H1 (cell line): ENCODE measurements at regions not wholly inside any gene's neighbourhood (a gene's known extent, or its start where the extent isn't known, plus 50 kb on each side); places are given as distances from the start of the nearest gene placed in this dataset.

Experiments used
- CTCF ChIA-PET: fragments of 300-600 bp; sonication (Branson Sonifier 250); formaldehyde crosslinking; loops from one replicate; lab custom pipeline; 2021; ENCODE audit not compliant: partially characterized antibody; lab: Charles Lee
- POLR2A ChIA-PET: fragments of 300-600 bp; sonication (Branson Sonifier 250); formaldehyde crosslinking; loops from one replicate; lab custom pipeline; 2021; ENCODE audit warnings: inconsistent platforms; ENCODE audit not compliant: partially characterized antibody; lab: Charles Lee
- DNase-seq, 2 experiments: peaks; one replicate each; pipeline versions ENCODE4 v3.0.0 to v3.0.0-alpha.2; 2010 to 2022; ENCODE audit warnings: low spot score in 2 of 2, low read depth in 1 of 2, mixed read lengths in 1 of 2
- FAIRE-seq: peaks from 2 replicates; lab custom pipeline; 2011; peaks lifted over from hg19 to GRCh38; lab: Jason Lieb, UNC
- H2AFZ ChIP-seq: 2 replicates; pipeline ENCODE4 v1.8.1; 2012; ENCODE audit warnings: low read length, inconsistent platforms
- H2AK5ac ChIP-seq: 2 replicates; pipeline ENCODE4 v1.6.1; 2013; ENCODE audit warnings: low read depth, low read length
- H2BK120ac ChIP-seq: replicated peaks from 2 replicates; pipeline ENCODE3; 2013; ENCODE audit warnings: low read depth, low read length, inconsistent platforms
- H2BK12ac ChIP-seq: 2 replicates; pipeline ENCODE4 v1.6.1; 2013; ENCODE audit warnings: low read depth, low read length
- H2BK15ac ChIP-seq: 2 replicates; pipeline ENCODE4 v1.6.1; 2013; ENCODE audit warnings: low read length
- H2BK20ac ChIP-seq: 2 replicates; pipeline ENCODE4 v1.6.1; 2013; ENCODE audit warnings: low read length
- H2BK5ac ChIP-seq: 2 replicates; pipeline ENCODE4 v1.6.1; 2013; ENCODE audit warnings: low read depth, low read length
- H3K14ac ChIP-seq: 2 replicates; pipeline ENCODE4 v1.6.1; 2013; ENCODE audit warnings: inconsistent platforms; ENCODE audit not compliant: insufficient read length
- H3K18ac ChIP-seq: 2 replicates; pipeline ENCODE4 v1.6.1; 2013; ENCODE audit warnings: low read length; ENCODE audit errors: extremely low read depth
- H3K23ac ChIP-seq: 2 replicates; pipeline ENCODE4 v1.6.1; 2013; ENCODE audit warnings: inconsistent platforms; ENCODE audit not compliant: insufficient read length
- H3K23me2 ChIP-seq: 2 replicates; pipeline ENCODE4 v1.6.1; 2013; ENCODE audit warnings: low read depth, low read length
- H3K27ac ChIP-seq: 2 replicates; pipeline ENCODE4 v1.6.1; 2011; ENCODE audit warnings: low read depth, low read length, inconsistent platforms
- H3K27me3 ChIP-seq, 4 experiments: replicated peaks in 1 of 4; 1 replicate in 1 of 4; 2 replicates in 3 of 4; pipeline versions ENCODE4 v1.6.1 to v1.8.1; 2011 to 2013; ENCODE audit warnings: low read length in 3 of 4, mild to moderate bottlenecking in 3 of 4, inconsistent platforms in 2 of 4, mixed read lengths in 2 of 4, moderate library complexity in 1 of 4; ENCODE audit not compliant: control insufficient read depth in 3 of 4, insufficient read depth in 3 of 4; ENCODE audit errors: extremely low read depth in 1 of 4
- H3K36me3 ChIP-seq, 4 experiments: 2 replicates each; pipeline versions ENCODE4 v1.6.1 to v1.8.1; 2011 to 2013; ENCODE audit warnings: mild to moderate bottlenecking in 4 of 4, low read length in 3 of 4, moderate library complexity in 2 of 4, control low read depth in 1 of 4, inconsistent platforms in 1 of 4; ENCODE audit not compliant: insufficient read depth in 4 of 4, control insufficient read depth in 2 of 4
- H3K4ac ChIP-seq: replicated peaks from 2 replicates; pipeline ENCODE3; 2013; ENCODE audit warnings: low read length, low read depth, mixed read lengths, inconsistent platforms; ENCODE audit not compliant: insufficient read length
- H3K4me1 ChIP-seq, 4 experiments: replicated peaks in 1 of 4; 1 replicate in 1 of 4; 2 replicates in 3 of 4; pipeline versions ENCODE4 v1.6.1 to v1.8.1; 2011 to 2013; ENCODE audit warnings: low read length in 3 of 4, inconsistent platforms in 2 of 4, mixed read lengths in 1 of 4; ENCODE audit not compliant: insufficient read depth in 4 of 4, control insufficient read depth in 3 of 4
- H3K4me2 ChIP-seq, 2 experiments: 2 replicates each; pipeline versions ENCODE4 v1.6.1 to v1.8.1; 2011 to 2013; ENCODE audit warnings: low read depth in 2 of 2, low read length in 2 of 2, control low read depth in 1 of 2, inconsistent platforms in 1 of 2, mild to moderate bottlenecking in 1 of 2; ENCODE audit not compliant: insufficient read depth in 1 of 2
- H3K4me3 ChIP-seq, 4 experiments: fragments of 200-600, 300-600 bp in 1 of 4; sonication (generic), shearing (Covaris generic), sonication (Bioruptor Twin) in 1 of 4; 2 replicates each; pipeline versions ENCODE4 v1.5.1 to v1.8.1; 2011 to 2016; ENCODE audit warnings: low read length in 4 of 4, low read depth in 3 of 4, control low read depth in 2 of 4, inconsistent platforms in 2 of 4, mild to moderate bottlenecking in 2 of 4, mixed read lengths in 1 of 4, moderate library complexity in 1 of 4; ENCODE audit not compliant: insufficient read depth in 2 of 4; ENCODE audit errors: extremely low read depth in 1 of 4
- H3K56ac ChIP-seq: replicated peaks from 2 replicates; pipeline ENCODE3; 2013; ENCODE audit warnings: low read depth, mild to moderate bottlenecking, mixed read lengths, low read length, inconsistent platforms; ENCODE audit not compliant: insufficient read length
- H3K79me1 ChIP-seq: 2 replicates; pipeline ENCODE4 v1.6.1; 2013; ENCODE audit warnings: low read depth, low read length, control low read depth
- H3K79me2 ChIP-seq, 2 experiments: 2 replicates each; pipeline versions ENCODE4 v1.6.1 to v1.8.1; 2012 to 2013; ENCODE audit warnings: low read length in 2 of 2, mild to moderate bottlenecking in 2 of 2, inconsistent platforms in 1 of 2; ENCODE audit not compliant: insufficient read depth in 2 of 2, control insufficient read depth in 1 of 2
- H3K9ac ChIP-seq, 4 experiments: replicated peaks in 1 of 4; 1 replicate in 1 of 4; 2 replicates in 3 of 4; pipeline versions ENCODE4 v1.6.1 to v1.8.1; 2011 to 2013; ENCODE audit warnings: low read depth in 3 of 4, low read length in 3 of 4, control low read depth in 2 of 4, mild to moderate bottlenecking in 2 of 4, moderate library complexity in 2 of 4, inconsistent platforms in 1 of 4; ENCODE audit errors: extremely low read depth in 1 of 4
- H3K9me3 ChIP-seq, 2 experiments: 2 replicates each; pipeline versions ENCODE4 v1.6.1 to v1.8.1; 2012 to 2013; ENCODE audit warnings: mild to moderate bottlenecking in 2 of 2, moderate library complexity in 2 of 2, control low read depth in 1 of 2, inconsistent platforms in 1 of 2, low read depth in 1 of 2, low read length in 1 of 2, mixed read lengths in 1 of 2; ENCODE audit not compliant: insufficient read depth in 2 of 2
- H4K20me1 ChIP-seq, 2 experiments: replicated peaks in 1 of 2; 2 replicates each; pipeline versions ENCODE3 to v1.8.1; 2011 to 2013; ENCODE audit warnings: inconsistent platforms in 2 of 2, low read length in 2 of 2, mild to moderate bottlenecking in 1 of 2; ENCODE audit not compliant: insufficient read depth in 2 of 2, control insufficient read depth in 1 of 2
- H4K5ac ChIP-seq: 2 replicates; pipeline ENCODE4 v1.6.1; 2013; ENCODE audit warnings: low read length, low read depth, mixed read lengths, inconsistent platforms; ENCODE audit not compliant: insufficient read length
- H4K8ac ChIP-seq: 2 replicates; pipeline ENCODE4 v1.8.0; 2013; ENCODE audit warnings: mild to moderate bottlenecking, moderate library complexity, low read length, inconsistent platforms; ENCODE audit not compliant: insufficient read depth; ENCODE audit errors: extremely low read depth
- H4K91ac ChIP-seq: replicated peaks from 2 replicates; pipeline ENCODE3; 2013; ENCODE audit warnings: low read length, mixed read lengths, inconsistent platforms; ENCODE audit not compliant: insufficient read length
- ATF3 ChIP-seq: IDR thresholded peaks from 2 replicates; pipeline ENCODE4 v1.6.1; 2011; ENCODE audit warnings: low read depth, mild to moderate bottlenecking, low read length; ENCODE audit not compliant: insufficient read depth
- BCL11A ChIP-seq, 2 experiments: IDR thresholded peaks; one replicate each; pipeline ENCODE4 v1.6.1; 2011; ENCODE audit warnings: low read depth in 2 of 2, low read length in 2 of 2, mild to moderate bottlenecking in 2 of 2
- CHD1 ChIP-seq: IDR thresholded peaks from 2 replicates; pipeline ENCODE4 v1.6.1; 2012; ENCODE audit warnings: low read depth, low read length, improper control_type of control experiment
- EZH2 ChIP-seq: fragments of 200-600 bp; sonication (generic); IDR thresholded peaks from 2 replicates; pipeline ENCODE4 v1.7.1; 2012; ENCODE audit warnings: low read depth, mild to moderate bottlenecking, moderate library complexity, low read length, inconsistent platforms; ENCODE audit not compliant: severe bottlenecking
- GTF2F1 ChIP-seq: IDR thresholded peaks from 2 replicates; pipeline ENCODE4 v1.6.1; 2012; ENCODE audit warnings: low read depth, low read length, improper control_type of control experiment, borderline replicate concordance
- RFX5 ChIP-seq: IDR thresholded peaks from 2 replicates; pipeline ENCODE4 v1.6.1; 2011; ENCODE audit warnings: low read depth, low read length, improper control_type of control experiment, borderline replicate concordance
- RNF2 ChIP-seq: fragments of 200-900, 300-1000 bp; sonication (generic); IDR thresholded peaks from 2 replicates; pipeline ENCODE4 v1.7.1; 2016; ENCODE audit warnings: borderline replicate concordance, low read depth, mild to moderate bottlenecking, antibody characterized with exemption, low read length; ENCODE audit not compliant: poor library complexity, severe bottlenecking; ENCODE audit errors: missing control alignments
- SIRT6 ChIP-seq: IDR thresholded peaks from one replicate; pipeline ENCODE4 v1.7.1; 2012; ENCODE audit warnings: low read length, inconsistent platforms
- SP2 ChIP-seq: IDR thresholded peaks from 2 replicates; pipeline ENCODE4 v1.6.1; 2012; ENCODE audit warnings: mild to moderate bottlenecking, low read length, inconsistent platforms
- TAF7 ChIP-seq: optimal IDR thresholded peaks from 2 replicates; pipeline ENCODE3; 2011; ENCODE audit warnings: low read depth, mild to moderate bottlenecking, inconsistent platforms, low read length, moderate library complexity, borderline replicate concordance
- TCF12 ChIP-seq: IDR thresholded peaks from 2 replicates; pipeline ENCODE4 v1.6.1; 2011; ENCODE audit warnings: low read depth, mild to moderate bottlenecking, low read length
- WGBS, 2 experiments: shearing (Covaris generic) in 1 of 2; methylation state at CpG; one replicate each; pipeline versions ENCODE4 v1.1.6 to v1.1.7; 2013 to 2015; ENCODE audit warnings: low lambda C conversion rate in 2 of 2, mixed read lengths in 2 of 2, inconsistent platforms in 1 of 2, low coverage in 1 of 2, missing lambda C conversion rate in 1 of 2; ENCODE audit not compliant: insufficient replicate concordance in 2 of 2, insufficient coverage in 1 of 2, insufficient read length in 1 of 2; ENCODE audit errors: extremely low coverage in 1 of 2, missing lambda C conversion rate in 1 of 2; 5-methylcytosine and 5-hydroxymethylcytosine counted together

GRCh38 chr19:28899703-28900102 lies 313.2 kb downstream of the UQCRFS1 start:
- Histone ChIP-seq H3K79me2 (no peaks in the 10 kb centered on the region), H3K23me2 (no peaks in the 10 kb centered on the region), H3K27me3 (no peaks in the 10 kb centered on the region), H4K20me1 (no peaks in the 10 kb centered on the region), H3K23ac (no peak overlapping the region), H2BK5ac (no peak overlapping the region), H3K27ac (no peak overlapping the region), H3K9me3 (no peaks in the 10 kb centered on the region), H2BK15ac (no peak overlapping the region), H3K4me2 (no peak overlapping the region), H2BK120ac (no peak overlapping the region), H4K8ac (no peak overlapping the region), H4K5ac (no peak overlapping the region), H3K9ac (no peak overlapping the region), H3K4ac (no peak overlapping the region), H3K36me3 (no peaks in the 10 kb centered on the region), H4K91ac (no peak overlapping the region), H3K14ac (no peak overlapping the region), H3K18ac (no peak overlapping the region), H2AFZ (no peak overlapping the region), H2BK12ac (no peak overlapping the region), H3K79me1 (no peaks in the 10 kb centered on the region), H2BK20ac (no peak overlapping the region), H3K56ac (no peak overlapping the region), H3K4me1 (peaks cover 0 to 4% (median 0%) of the 10 kb centered on the region in 4 experiments; a peak in 1 of 7 replicates), H3K4me3 (no peak overlapping the region), H2AK5ac (no peak overlapping the region)
- WGBS, 2 experiments: 79% methylated on average over 4 of the region's 4 CpGs; no CpG with 5 or more reads in 1 of the 2 experiments
- CTCF ChIA-PET: no interaction called here
- no peak for DNase-seq
- no peak for TF ChIP-seq EZH2
- TF ChIP-seq RFX5: no peak
- no peak for TF ChIP-seq TCF12
- TF ChIP-seq RNF2: no peak
- TF ChIP-seq BCL11A (IDR thresholded peaks at IDR 0.05; ENCODE audit: low read depth in 2 of 2, low read length in 2 of 2): no peak
- TF ChIP-seq SP2: no peak
- no peak for TF ChIP-seq GTF2F1
- no peak for TF ChIP-seq ATF3
- no peak for TF ChIP-seq TAF7
- TF ChIP-seq SIRT6: no peak
- no peak for TF ChIP-seq CHD1
- no peak for FAIRE-seq
- POLR2A ChIA-PET: interaction anchor here (1.2 kb wide), 1 partner anchor 8 kb away, joined by 3 read pairs; no protein-coding TSS in a partner anchor
